SW480 (cell line): ENCODE measurements at regions not wholly inside any gene's neighbourhood (a gene's known extent, or its start where the extent isn't known, plus 50 kb on each side); places are given as distances from the start of the nearest gene placed in this dataset.
A peak's percentile ranks its signal among the peaks of the same experiment; 100 is the strongest.
"Not testable (repeated sequence)": the region's sequence is repeated elsewhere in the genome, so short reads cannot be mapped to it uniquely, and the experiment has no call there.

ENCODE experiments used
- DNase-seq: peaks from one replicate; pipeline ENCODE4 v3.0.0-alpha.2; 2016; ENCODE audit warnings: low spot score

- no peak for DNase-seq
Observed at GRCh38 chr4:54844911-54845310, 187.2 kb downstream of the KIT start.

GRCh38 chr4:54843946-54844345, 186.2 kb downstream of the KIT start:
- no peak for DNase-seq

GRCh38 chr4:54843106-54843505, 185.3 kb downstream of the KIT start:
- no peak for DNase-seq

- DNase-seq = no peak
Observed at GRCh38 chr4:54842656-54843055, 184.9 kb downstream of the KIT start.

GRCh38 chr4:54842226-54842625, 184.5 kb downstream of the KIT start:
- DNase-seq = no peak

GRCh38 chr4:54840992-54841768, 183.4 kb downstream of the KIT start:
- DNase-seq = peak; percentile 26

- peak; percentile 0 for DNase-seq
Observed at GRCh38 chr4:54840430-54840829, 182.7 kb downstream of the KIT start.

- no peak for DNase-seq
Observed at GRCh38 chr4:54838301-54838700, 180.5 kb downstream of the KIT start.

- DNase-seq = no peak
Observed at GRCh38 chr4:54837576-54838140, 179.9 kb downstream of the KIT start.

GRCh38 chr4:54828361-54828760, 170.6 kb downstream of the KIT start:
- DNase-seq = not testable (repeated sequence)

GRCh38 chr4:54823616-54824015, 165.9 kb downstream of the KIT start:
- DNase-seq = no peak

- no peak for DNase-seq
Observed at GRCh38 chr4:54819034-54819433, 161.3 kb downstream of the KIT start.

GRCh38 chr4:54818481-54818880, 160.7 kb downstream of the KIT start:
- no peak for DNase-seq

- DNase-seq = no peak
Observed at GRCh38 chr4:54813674-54814073, 155.9 kb downstream of the KIT start.

- no peak for DNase-seq
Observed at GRCh38 chr4:54806351-54806750, 148.6 kb downstream of the KIT start.

- peak; percentile 10 for DNase-seq
Observed at GRCh38 chr4:54802336-54802735, 144.6 kb downstream of the KIT start.

- peak; percentile 33 for DNase-seq
Observed at GRCh38 chr4:54800831-54801530, 143.2 kb downstream of the KIT start.

- no peak for DNase-seq
Observed at GRCh38 chr4:54794579-54794978, 136.8 kb downstream of the KIT start.

GRCh38 chr4:54793856-54794422, 136.2 kb downstream of the KIT start:
- DNase-seq = peak; percentile 69
